K562 (cell line): ENCODE measurements at regions not wholly inside any gene's neighbourhood (a gene's known extent, or its start where the extent isn't known, plus 50 kb on each side); places are given as distances from the start of the nearest gene placed in this dataset.

Source experiments
- RAD21 ChIP-seq, 2 experiments: fragments of 250-450 bp in 1 of 2; fragments of 450-650 bp in 1 of 2; sonication (Bioruptor Pico) in 1 of 2; formaldehyde crosslinking in 1 of 2; IDR thresholded peaks in 1 of 2; conservative IDR thresholded peaks in 1 of 2; 2 replicates each; pipeline versions ENCODE4 v1.4.0 to v1.8.0; 2020 to 2022; ENCODE audit warnings: mild to moderate bottlenecking in 2 of 2, moderate library complexity in 1 of 2
- REST ChIP-seq, 2 experiments: fragments of 450-650 bp; formaldehyde crosslinking in 1 of 2; IDR thresholded peaks; 2 replicates each; pipeline versions ENCODE4 v1.4.0 to v1.6.1; 2014 to 2020; ENCODE audit warnings: mild to moderate bottlenecking in 2 of 2, borderline replicate concordance in 1 of 2, low read depth in 1 of 2
- SMC3 ChIP-seq: conservative IDR thresholded peaks from 2 replicates; pipeline ENCODE4 v1.6.1; 2011; ENCODE audit warnings: low read depth, low read length, improper control_type of control experiment; ENCODE audit not compliant: insufficient read depth

GRCh38 chr4:122224348-122224747 lies 72.2 kb downstream of the BLTP1 start (continued):
- TF ChIP-seq REST (IDR thresholded peaks at IDR 0.05; ENCODE audit: borderline replicate concordance) (peak; percentile 11; the same call in 1 of the 2 replicates), REST (CRISPR knock-in tag; IDR thresholded peaks at IDR 0.05; ENCODE audit: low read depth) (no peak), SMC3 (0 out of 2 replicates have a peak, but pooled peaks have one; percentile 7), RAD21 (CRISPR knock-in tag; conservative IDR thresholded peaks at IDR 0.05 in 1 of 2, IDR thresholded peaks at IDR 0.05 in 1 of 2) (peak in 1 of 2 experiments; percentile 29; a peak in 2 of 4 replicates)
- TF ChIP-seq, all 486 proteins: peak for 4
